ENCODE measurements at regions not wholly inside any gene's neighbourhood (a gene's known extent, or its start where the extent isn't known, plus 50 kb on each side); places are given as distances from the start of the nearest gene placed in this dataset.

GRCh38 chr3:117518364-117518763 is 808.8 kb downstream of the TUSC7 start:
- no peak for DNase-seq (ENCODE audit: low read depth)
- TF ChIP-seq, protein P1, sequence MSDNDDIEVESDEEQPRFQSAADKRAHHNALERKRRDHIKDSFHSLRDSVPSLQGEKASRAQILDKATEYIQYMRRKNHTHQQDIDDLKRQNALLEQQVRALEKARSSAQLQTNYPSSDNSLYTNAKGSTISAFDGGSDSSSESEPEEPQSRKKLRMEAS (IDR thresholded peaks at IDR 0.05; ENCODE audit: low read depth, low read length), result no peak
- TF ChIP-seq POLR2A (IDR thresholded peaks at IDR 0.05; ENCODE audit: extremely low read depth, insufficient read length), result no peak
- no peak for TF ChIP-seq MYC (IDR thresholded peaks at IDR 0.05; ENCODE audit: low read depth, low read length)
- TF ChIP-seq, protein P2, sequence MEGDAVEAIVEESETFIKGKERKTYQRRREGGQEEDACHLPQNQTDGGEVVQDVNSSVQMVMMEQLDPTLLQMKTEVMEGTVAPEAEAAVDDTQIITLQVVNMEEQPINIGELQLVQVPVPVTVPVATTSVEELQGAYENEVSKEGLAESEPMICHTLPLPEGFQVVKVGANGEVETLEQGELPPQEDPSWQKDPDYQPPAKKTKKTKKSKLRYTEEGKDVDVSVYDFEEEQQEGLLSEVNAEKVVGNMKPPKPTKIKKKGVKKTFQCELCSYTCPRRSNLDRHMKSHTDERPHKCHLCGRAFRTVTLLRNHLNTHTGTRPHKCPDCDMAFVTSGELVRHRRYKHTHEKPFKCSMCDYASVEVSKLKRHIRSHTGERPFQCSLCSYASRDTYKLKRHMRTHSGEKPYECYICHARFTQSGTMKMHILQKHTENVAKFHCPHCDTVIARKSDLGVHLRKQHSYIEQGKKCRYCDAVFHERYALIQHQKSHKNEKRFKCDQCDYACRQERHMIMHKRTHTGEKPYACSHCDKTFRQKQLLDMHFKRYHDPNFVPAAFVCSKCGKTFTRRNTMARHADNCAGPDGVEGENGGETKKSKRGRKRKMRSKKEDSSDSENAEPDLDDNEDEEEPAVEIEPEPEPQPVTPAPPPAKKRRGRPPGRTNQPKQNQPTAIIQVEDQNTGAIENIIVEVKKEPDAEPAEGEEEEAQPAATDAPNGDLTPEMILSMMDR (IDR thresholded peaks at IDR 0.05; ENCODE audit: low read depth, low read length), result no peak

DNA sequence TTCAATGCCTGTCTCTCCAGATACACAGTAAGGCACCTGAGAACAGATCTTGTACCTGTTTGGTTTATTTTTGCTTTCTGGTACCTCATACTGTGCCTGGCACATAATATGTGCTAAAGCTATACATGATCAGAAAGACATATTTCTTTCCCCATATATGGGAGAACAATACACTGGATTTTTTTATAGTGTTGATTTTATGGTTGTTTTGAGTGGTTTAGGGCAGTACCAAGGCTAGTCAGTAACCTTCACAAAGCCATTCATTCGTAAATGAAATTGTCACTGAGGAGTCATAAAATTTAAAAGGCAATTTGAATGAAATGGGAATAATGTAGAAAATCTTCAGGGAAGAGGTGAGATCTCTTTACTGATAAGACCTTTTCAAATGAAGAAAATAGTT is 810.2 kb downstream of the TUSC7 start:
- no peak overlapping the region for H3K4me3 ChIP-seq (ENCODE audit: low read depth, low read length)
- TF ChIP-seq, protein P2 (IDR thresholded peaks at IDR 0.05; ENCODE audit: low read depth, low read length), result no peak
- TF ChIP-seq, protein P1 (IDR thresholded peaks at IDR 0.05; ENCODE audit: low read depth, low read length), result no peak
- TF ChIP-seq POLR2A (IDR thresholded peaks at IDR 0.05; ENCODE audit: extremely low read depth, insufficient read length), result no peak
- no peak for TF ChIP-seq MYC (IDR thresholded peaks at IDR 0.05; ENCODE audit: low read depth, low read length)
- DNase-seq (ENCODE audit: low read depth), result no peak

More at GRCh38 chr3:117518364-117518763, 808.8 kb downstream of the TUSC7 start:
- no peak overlapping the region for H3K4me3 ChIP-seq (ENCODE audit: low read depth, low read length)

- TF ChIP-seq MYC (IDR thresholded peaks at IDR 0.05; ENCODE audit: low read depth, low read length) (no peak), POLR2A (IDR thresholded peaks at IDR 0.05; ENCODE audit: extremely low read depth, insufficient read length) (no peak)
- TF ChIP-seq, protein P1 (IDR thresholded peaks at IDR 0.05; ENCODE audit: low read depth, low read length), result no peak
- TF ChIP-seq, protein P2 (IDR thresholded peaks at IDR 0.05; ENCODE audit: low read depth, low read length), result no peak
- no peak overlapping the region for H3K4me3 ChIP-seq (ENCODE audit: low read depth, low read length)
- DNase-seq (ENCODE audit: low read depth), result no peak
Measured at GRCh38 chr3:117520582-117520981, 811.0 kb downstream of the TUSC7 start.

GRCh38 chr3:117523418-117523817 is 813.8 kb downstream of the TUSC7 start:
- no peak for DNase-seq (ENCODE audit: low read depth)
- TF ChIP-seq MYC (IDR thresholded peaks at IDR 0.05; ENCODE audit: low read depth, low read length) (no peak), POLR2A (IDR thresholded peaks at IDR 0.05; ENCODE audit: extremely low read depth, insufficient read length) (no peak)
- TF ChIP-seq, protein P1 (IDR thresholded peaks at IDR 0.05; ENCODE audit: low read depth, low read length), result no peak
- TF ChIP-seq, protein P2 (IDR thresholded peaks at IDR 0.05; ENCODE audit: low read depth, low read length), result no peak
- no peak overlapping the region for H3K4me3 ChIP-seq (ENCODE audit: low read depth, low read length)

DNA sequence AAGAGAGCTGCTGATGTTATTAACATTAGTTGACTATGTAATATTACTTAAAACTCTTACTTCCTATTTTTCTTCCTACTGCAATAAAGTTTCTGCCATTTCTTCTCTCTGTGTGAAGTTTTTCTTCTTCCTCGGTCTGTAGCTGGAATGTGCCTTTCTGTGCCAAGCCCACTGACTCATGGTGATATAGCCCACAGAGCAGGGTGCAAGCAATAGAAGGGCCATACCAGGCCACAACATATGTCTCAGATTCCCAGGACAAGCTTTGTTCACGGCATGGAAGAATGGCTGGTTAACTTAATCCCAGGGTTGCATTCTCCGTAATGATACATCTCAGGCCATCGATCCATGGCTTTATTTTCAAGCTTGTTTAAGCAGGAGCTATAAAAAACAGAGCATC is 815.3 kb downstream of the TUSC7 start:
- TF ChIP-seq, protein P2 (IDR thresholded peaks at IDR 0.05; ENCODE audit: low read depth, low read length), result no peak
- TF ChIP-seq POLR2A (IDR thresholded peaks at IDR 0.05; ENCODE audit: extremely low read depth, insufficient read length) (no peak), MYC (IDR thresholded peaks at IDR 0.05; ENCODE audit: low read depth, low read length) (no peak)
- TF ChIP-seq, protein P1 (IDR thresholded peaks at IDR 0.05; ENCODE audit: low read depth, low read length), result no peak
- no peak overlapping the region for H3K4me3 ChIP-seq (ENCODE audit: low read depth, low read length)
- DNase-seq (ENCODE audit: low read depth), result no peak
